GM12878 (cell line): ENCODE measurements at regions not wholly inside any gene's neighbourhood (a gene's known extent, or its start where the extent isn't known, plus 50 kb on each side); places are given as distances from the start of the nearest gene placed in this dataset.

Experiments used
- ATAC-seq: fragments of 200-7000 bp; cut with Tn5 transposase; 3 replicates; pipeline ENCODE4 v1.9.1; 2020; ENCODE audit warnings: mild to moderate bottlenecking, moderate library complexity
- BruUV-seq: library from RNA; stranded (reverse); fragments of 400-500 nt; replicated peaks from 2 replicates; lab custom pipeline; 2021; lab: Mats Ljungman, UMichigan
- CTCF ChIA-PET: fragments of 300-600 bp; sonication (Branson Sonifier 250); formaldehyde crosslinking; extraction: SDS; loops from one replicate; lab custom pipeline; 2021; ENCODE audit warnings: inconsistent platforms; lab: Yijun Ruan, JAX
- POLR2A ChIA-PET: fragments of 350-600 bp; formaldehyde crosslinking; extraction: SDS; loops from one replicate; lab custom pipeline; 2021; ENCODE audit warnings: inconsistent platforms; lab: Charles Lee
- RAD21 ChIA-PET: fragments of 300-600 bp; sonication (Branson Sonifier 250); formaldehyde crosslinking; loops from one replicate; lab custom pipeline; 2023; ENCODE audit warnings: antibody characterized with exemption; ENCODE audit not compliant: unreplicated experiment; lab: Charles Lee
- SMC1A ChIA-PET: fragments of 300-600 bp; sonication (Branson Sonifier 250); formaldehyde crosslinking; loops from one replicate; lab custom pipeline; 2023; ENCODE audit not compliant: unreplicated experiment, uncharacterized antibody; lab: Charles Lee
- DNase-seq: peaks from one replicate; pipeline ENCODE4 v3.0.0-alpha.2; 2011; ENCODE audit warnings: low read depth, low spot score
- FAIRE-seq: peaks from 3 replicates; lab custom pipeline; 2011; peaks lifted over from hg19 to GRCh38; lab: Jason Lieb, UNC
- H2AFZ ChIP-seq: 2 replicates; pipeline ENCODE4 v1.6.0; 2011; ENCODE audit warnings: low read depth, low read length, control low read depth; ENCODE audit not compliant: control insufficient read depth
- H3K27ac ChIP-seq: 2 replicates; pipeline ENCODE4 v1.5.1; 2011; ENCODE audit warnings: control low read depth; ENCODE audit not compliant: control insufficient read depth, insufficient read depth
- H3K27me3 ChIP-seq, 2 experiments: replicated peaks in 1 of 2; 2 replicates each; pipeline versions ENCODE4 v1.6.0 to v1.6.1; 2011; ENCODE audit warnings: low read length in 1 of 2; ENCODE audit not compliant: control insufficient read depth in 2 of 2, insufficient read depth in 2 of 2
- H3K36me3 ChIP-seq, 2 experiments: 2 replicates each; pipeline ENCODE4 v1.5.1; 2011; ENCODE audit warnings: low read length in 1 of 2; ENCODE audit not compliant: control insufficient read depth in 2 of 2, insufficient read depth in 2 of 2
- H3K4me1 ChIP-seq: 2 replicates; pipeline ENCODE4 v1.6.1; 2011; ENCODE audit warnings: mild to moderate bottlenecking, low read length, moderate library complexity, mixed read lengths; ENCODE audit not compliant: control insufficient read depth, insufficient read depth
- H3K4me2 ChIP-seq: 2 replicates; pipeline ENCODE4 v1.6.0; 2011; ENCODE audit warnings: control low read depth; ENCODE audit not compliant: control insufficient read depth, insufficient read depth
- H3K4me3 ChIP-seq: fragments of 200-600 bp; sonication (generic); 2 replicates; pipeline ENCODE4 v1.5.1; 2016
- H3K79me2 ChIP-seq: 2 replicates; pipeline ENCODE4 v1.6.0; 2011; ENCODE audit warnings: low read length; ENCODE audit not compliant: control insufficient read depth, insufficient read depth
- H3K9ac ChIP-seq: 2 replicates; pipeline ENCODE4 v1.8.0; 2011; ENCODE audit warnings: low read length, control low read depth, mixed read lengths; ENCODE audit not compliant: control insufficient read depth, insufficient read depth
- H3K9me3 ChIP-seq: replicated peaks from 3 replicates; pipeline ENCODE4 v1.5.1; 2011; ENCODE audit warnings: mild to moderate bottlenecking, low read length; ENCODE audit not compliant: control insufficient read depth, insufficient read depth
- H4K20me1 ChIP-seq: 2 replicates; pipeline ENCODE4 v1.6.0; 2011; ENCODE audit not compliant: control insufficient read depth, insufficient read depth
- CREB1 ChIP-seq: IDR thresholded peaks from 2 replicates; pipeline ENCODE4 v1.6.1; 2012; ENCODE audit warnings: low read depth, mild to moderate bottlenecking, inconsistent platforms
- MAX ChIP-seq: IDR thresholded peaks from 2 replicates; pipeline ENCODE4 v1.6.1; 2012; ENCODE audit warnings: low read depth, low read length, improper control_type of control experiment
- SP1 ChIP-seq: IDR thresholded peaks from one replicate; pipeline ENCODE4 v1.6.1; 2011; ENCODE audit warnings: low read depth, low read length
- WGBS: methylation state at CpG from one replicate; pipeline ENCODE4 v1.1.6; 2016; ENCODE audit warnings: low lambda C conversion rate; ENCODE audit not compliant: insufficient replicate concordance, insufficient coverage; ENCODE audit errors: missing lambda C conversion rate; 5-methylcytosine and 5-hydroxymethylcytosine counted together
- in situ Hi-C: fragments of 300-500 bp; cut with MboI; formaldehyde crosslinking; loops from 9 replicates; pipeline ENCODE4 v1.14.3; 2018; ENCODE audit warnings: mixed read lengths
- intact Hi-C: fragments of 100-400 bp; cut with micrococcal nuclease; formaldehyde crosslinking; loops from one replicate; pipeline ENCODE4 v1.14.2; 2022; ENCODE audit not compliant: unreplicated experiment

DNA sequence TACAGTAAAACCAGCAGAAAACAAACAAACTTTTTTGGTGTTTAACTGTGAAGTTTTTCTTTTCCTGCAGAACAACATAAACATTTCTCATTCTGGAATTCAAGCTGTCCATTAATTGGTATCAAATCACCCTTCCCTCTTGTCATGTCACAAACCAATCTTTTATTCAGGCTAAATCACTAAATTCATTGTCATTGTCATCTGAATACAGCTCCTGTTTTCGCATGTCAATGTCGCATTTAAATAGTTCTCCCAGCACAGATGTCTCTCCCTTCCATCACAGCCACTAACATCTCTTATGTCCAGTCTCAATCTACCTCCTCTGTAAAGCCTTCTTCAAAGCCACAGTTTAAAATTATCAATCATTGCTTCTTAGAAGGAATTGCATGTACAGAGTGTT is 192.1 kb upstream of the PCDH10 start:
- no TSS peak for BruUV-seq
- Histone ChIP-seq H3K4me1 (no peaks in the 10 kb centered on the region), H3K27me3 (no peaks in the 10 kb centered on the region), H3K4me2 (no peak overlapping the region), H3K4me3 (no peak overlapping the region), H3K9me3 (no peaks in the 10 kb centered on the region; the same call in 2 of the 3 replicates), H4K20me1 (no peaks in the 10 kb centered on the region), H3K9ac (no peak overlapping the region), H3K79me2 (no peaks in the 10 kb centered on the region), H2AFZ (no peak overlapping the region), H3K36me3 (no peaks in the 10 kb centered on the region), H3K27ac (no peak overlapping the region)
- intact Hi-C loops = no loop called here
- in situ Hi-C loops = no loop called here
- no peak for FAIRE-seq
- RAD21 ChIA-PET = no interaction called here
- POLR2A ChIA-PET = no interaction called here
- ATAC-seq = no peak
- SMC1A ChIA-PET = no interaction called here
- 79% methylated on average over 2 of the region's 2 CpGs for WGBS
- CTCF ChIA-PET = interaction anchor here (0.6 kb wide), 1 partner anchor 78 kb away, joined by 3 read pairs; no protein-coding TSS in a partner anchor
- no peak for DNase-seq
- TF ChIP-seq CREB1 = no peak

GRCh38 chr4:132958457-132959263 is 190.4 kb upstream of the PCDH10 start:
- no peak for TF ChIP-seq MAX
- TF ChIP-seq SP1 = no peak
- intact Hi-C loops = no loop called here
- Histone ChIP-seq H3K27me3 (no peaks in the 10 kb centered on the region), H3K4me2 (no peak overlapping the region), H3K4me3 (no peak overlapping the region), H4K20me1 (no peaks in the 10 kb centered on the region), H3K4me1 (no peaks in the 10 kb centered on the region), H3K79me2 (no peaks in the 10 kb centered on the region), H3K36me3 (no peaks in the 10 kb centered on the region), H2AFZ (no peak overlapping the region), H3K9ac (no peak overlapping the region), H3K9me3 (no peaks in the 10 kb centered on the region; the same call in 2 of the 3 replicates), H3K27ac (no peak overlapping the region)
- no peak for FAIRE-seq
- WGBS = 31% methylated on average over 6 of the region's 8 CpGs
- SMC1A ChIA-PET = no interaction called here
- DNase-seq = no peak
- no TSS peak for BruUV-seq
- ATAC-seq = no peak
- RAD21 ChIA-PET = no interaction called here
- POLR2A ChIA-PET = no interaction called here
- CTCF ChIA-PET = no interaction called here
- in situ Hi-C loops = no loop called here
